BLaER1 (cell line): ENCODE measurements at regions not wholly inside any gene's neighbourhood (a gene's known extent, or its start where the extent isn't known, plus 50 kb on each side); places are given as distances from the start of the nearest gene placed in this dataset.
A peak's percentile ranks its signal among the peaks of the same experiment; 100 is the strongest.
"Not testable (repeated sequence)": the region's sequence is repeated elsewhere in the genome, so short reads cannot be mapped to it uniquely, and the experiment has no call there.

Experiments used
- H3K27ac ChIP-seq: shearing (Covaris generic); formaldehyde crosslinking; 2 replicates; pipeline ENCODE4 v1.8.1; 2022
- H3K27me3 ChIP-seq: shearing (Covaris generic); formaldehyde crosslinking; 2 replicates; pipeline ENCODE4 v1.8.1; 2022
- H3K36me3 ChIP-seq: shearing (Covaris generic); formaldehyde crosslinking; 2 replicates; pipeline ENCODE4 v1.8.1; 2022
- H3K4me1 ChIP-seq: shearing (Covaris generic); formaldehyde crosslinking; 2 replicates; pipeline ENCODE4 v1.8.1; 2022
- H3K4me2 ChIP-seq: shearing (Covaris generic); formaldehyde crosslinking; 2 replicates; pipeline ENCODE4 v1.8.1; 2022
- H3K4me3 ChIP-seq: shearing (Covaris generic); formaldehyde crosslinking; 2 replicates; pipeline ENCODE4 v1.8.1; 2022
- H3K9ac ChIP-seq: shearing (Covaris generic); formaldehyde crosslinking; 2 replicates; pipeline ENCODE4 v1.8.1; 2022
- H3K9me3 ChIP-seq: shearing (Covaris generic); formaldehyde crosslinking; 2 replicates; pipeline ENCODE4 v1.8.1; 2022
- H4K20me1 ChIP-seq: shearing (Covaris generic); formaldehyde crosslinking; 2 replicates; pipeline ENCODE4 v1.8.1; 2022
- Cebpa-rat ChIP-seq: shearing (Covaris generic); IDR thresholded peaks from 2 replicates; pipeline ENCODE4 v1.8.1; 2022

DNA sequence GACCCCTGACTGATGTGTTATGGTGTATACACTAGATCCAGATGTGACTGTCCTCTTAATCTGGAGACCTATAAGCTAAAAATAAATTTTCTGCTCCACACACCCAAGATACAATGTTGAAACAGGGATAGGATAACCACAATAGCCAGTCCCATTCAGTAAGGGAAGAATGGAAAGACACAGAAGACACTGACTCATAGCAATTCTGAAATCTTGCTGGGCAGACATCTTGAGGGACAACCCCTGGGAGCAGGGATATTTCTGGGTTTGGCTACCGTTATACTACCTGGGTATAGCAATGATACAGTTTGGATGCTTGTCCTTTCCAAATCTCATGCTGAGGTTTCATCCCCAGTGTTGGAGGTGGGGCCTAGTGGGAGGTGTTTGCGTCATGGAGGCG lies 93.9 kb downstream of the BUD13 start:
- Histone ChIP-seq H3K27ac (no peak overlapping the region), H3K27me3 (no peaks in the 10 kb centered on the region), H3K36me3 (no peaks in the 10 kb centered on the region), H3K4me3 (no peak overlapping the region), H4K20me1 (no peaks in the 10 kb centered on the region), H3K4me1 (no peaks in the 10 kb centered on the region), H3K4me2 (no peak overlapping the region), H3K9me3 (no peaks in the 10 kb centered on the region), H3K9ac (no peak overlapping the region)
- no peak for TF ChIP-seq Cebpa-rat

DNA sequence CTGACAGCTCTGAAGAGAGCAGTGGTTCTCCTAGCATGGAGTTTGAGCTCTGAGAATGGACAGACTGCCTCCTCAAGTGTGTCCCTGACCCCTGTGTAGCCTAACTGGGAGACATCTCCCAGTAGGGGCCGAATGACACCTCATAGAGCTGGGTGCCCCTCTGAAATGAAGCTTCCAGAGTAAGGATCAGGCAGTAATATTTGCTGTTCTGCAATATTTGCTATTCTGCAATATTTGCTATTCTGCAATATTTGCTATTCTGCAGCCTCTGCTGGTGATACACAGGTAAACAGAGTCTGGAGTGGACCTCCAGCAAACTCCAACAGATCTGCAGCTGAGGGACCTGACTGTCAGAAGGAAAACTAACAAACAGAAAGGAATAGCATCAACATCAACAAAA lies 105.5 kb downstream of the BUD13 start:
- not testable (repeated sequence) for H3K4me2 ChIP-seq, H3K4me1 ChIP-seq, H3K36me3 ChIP-seq, H3K27ac ChIP-seq, H4K20me1 ChIP-seq, H3K27me3 ChIP-seq, H3K4me3 ChIP-seq, H3K9ac ChIP-seq
- H3K9me3 ChIP-seq = peaks cover 38% of the 10 kb centered on the region

DNA sequence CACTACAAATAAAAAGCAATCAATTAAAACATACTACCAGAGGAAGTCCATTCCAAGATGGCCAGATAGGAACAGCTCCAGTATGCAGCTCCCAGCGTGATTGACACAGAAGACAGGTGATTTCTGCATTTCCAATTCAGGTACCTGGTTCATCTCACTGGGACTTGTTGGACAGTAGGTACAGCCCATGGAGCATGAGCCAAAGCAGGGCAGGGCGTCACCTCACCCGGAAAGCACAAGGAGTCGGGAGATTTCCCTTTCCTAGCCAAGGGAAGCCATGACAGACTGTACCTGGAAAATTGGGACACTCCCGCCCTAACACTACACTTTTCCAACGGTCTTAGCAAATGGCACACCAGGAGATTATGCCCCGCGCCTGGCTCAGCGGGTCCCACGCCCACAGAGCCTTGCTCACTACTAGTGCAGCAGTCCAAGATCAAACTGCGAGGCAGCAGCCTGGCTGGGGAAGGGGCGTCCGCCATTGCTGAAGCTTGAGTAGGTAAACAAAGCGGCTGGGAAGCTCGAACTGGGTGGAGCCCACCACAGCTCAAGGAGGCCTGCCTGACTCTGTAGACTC lies 106.0 kb downstream of the BUD13 start:
- not testable (repeated sequence) for H3K4me3 ChIP-seq, H3K27ac ChIP-seq, H3K4me2 ChIP-seq, H3K4me1 ChIP-seq, H3K36me3 ChIP-seq, H3K9ac ChIP-seq, H4K20me1 ChIP-seq, H3K27me3 ChIP-seq
- H3K9me3 ChIP-seq = peaks cover 38% of the 10 kb centered on the region

DNA sequence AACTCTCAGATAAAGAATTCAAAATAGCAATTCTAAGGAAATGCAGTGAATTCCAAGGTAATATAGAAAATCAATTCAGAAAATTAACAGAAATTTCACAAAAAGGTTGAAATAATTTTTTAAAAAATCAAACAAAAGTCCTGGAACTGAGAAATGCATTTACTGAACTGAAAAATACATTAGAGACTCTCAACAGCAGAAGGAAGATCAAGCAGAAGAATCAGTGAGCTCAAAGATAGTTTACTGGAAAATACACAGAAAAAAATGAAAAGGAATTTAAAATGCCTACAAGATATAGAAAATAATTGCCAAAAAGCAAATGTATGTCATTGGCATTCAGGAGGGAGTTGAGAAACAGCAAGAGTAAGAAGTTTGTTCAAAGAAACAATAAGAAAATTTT lies 107.3 kb downstream of the BUD13 start:
- H3K27me3 ChIP-seq = no peaks in the 10 kb centered on the region

DNA sequence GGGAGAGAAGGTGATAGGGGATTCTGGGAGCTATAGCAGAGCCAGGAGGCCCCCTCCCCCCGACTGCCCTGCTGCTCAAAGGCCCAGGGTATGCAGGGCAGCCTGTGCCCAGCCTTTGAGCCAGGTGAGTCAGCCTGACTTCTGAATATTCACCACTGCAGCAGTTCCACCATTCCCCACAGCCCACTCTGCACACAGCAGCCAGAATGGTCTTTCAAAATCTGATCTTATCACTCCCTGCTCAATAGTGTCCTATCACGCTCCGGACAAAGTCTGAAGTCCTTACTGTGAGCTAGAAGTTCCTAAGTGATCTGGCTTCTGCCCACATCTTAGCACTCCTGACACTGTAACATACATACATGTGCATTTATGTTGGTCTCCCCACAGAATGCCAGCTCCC lies 111.7 kb downstream of the BUD13 start:
- Histone ChIP-seq H3K4me2 (no peak overlapping the region), H3K27me3 (no peaks in the 10 kb centered on the region), H3K4me1 (no peaks in the 10 kb centered on the region), H3K27ac (no peak overlapping the region), H3K9me3 (peaks cover 18% of the 10 kb centered on the region), H3K9ac (no peak overlapping the region), H3K4me3 (no peak overlapping the region), H3K36me3 (no peaks in the 10 kb centered on the region), H4K20me1 (no peaks in the 10 kb centered on the region)
- no peak for TF ChIP-seq Cebpa-rat

More for the DNA sequence above, 107.3 kb downstream of the BUD13 start:
- H3K4me1 ChIP-seq = no peaks in the 10 kb centered on the region
- H4K20me1 ChIP-seq = no peaks in the 10 kb centered on the region
- H3K4me3 ChIP-seq = no peak overlapping the region
- no peak overlapping the region for H3K27ac ChIP-seq
- no peak overlapping the region for H3K4me2 ChIP-seq
- peaks cover 38% of the 10 kb centered on the region for H3K9me3 ChIP-seq
- H3K36me3 ChIP-seq = no peaks in the 10 kb centered on the region
- no peak overlapping the region for H3K9ac ChIP-seq
- TF ChIP-seq Cebpa-rat = no peak

DNA sequence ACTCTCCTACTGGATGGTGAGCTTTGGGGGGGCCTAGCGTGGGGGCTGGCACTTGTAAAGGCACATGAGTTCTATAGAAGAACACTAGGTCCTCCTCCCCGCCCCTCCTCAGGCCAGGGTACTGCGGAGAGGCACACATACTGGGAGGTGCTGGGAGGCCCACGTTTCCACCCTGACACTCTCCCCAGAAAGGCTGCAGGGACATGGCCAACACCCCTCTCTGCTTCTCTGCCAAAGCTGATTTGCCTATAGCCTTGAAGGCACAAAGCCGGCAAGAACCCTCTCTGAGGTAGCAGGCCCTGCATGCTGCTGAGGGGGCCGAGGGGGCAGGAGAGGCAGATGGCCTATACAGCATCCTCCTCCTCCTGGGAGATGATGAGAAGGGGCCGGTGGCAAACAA lies 112.8 kb downstream of the BUD13 start:
- no peaks in the 10 kb centered on the region for H4K20me1 ChIP-seq
- H3K9me3 ChIP-seq = peaks cover 12% of the 10 kb centered on the region
- H3K4me2 ChIP-seq = no peak overlapping the region
- no peak overlapping the region for H3K27ac ChIP-seq
- no peak overlapping the region for H3K4me3 ChIP-seq
- TF ChIP-seq Cebpa-rat = no peak
- no peak overlapping the region for H3K9ac ChIP-seq
- no peaks in the 10 kb centered on the region for H3K36me3 ChIP-seq
- no peaks in the 10 kb centered on the region for H3K4me1 ChIP-seq
- H3K27me3 ChIP-seq = no peaks in the 10 kb centered on the region

DNA sequence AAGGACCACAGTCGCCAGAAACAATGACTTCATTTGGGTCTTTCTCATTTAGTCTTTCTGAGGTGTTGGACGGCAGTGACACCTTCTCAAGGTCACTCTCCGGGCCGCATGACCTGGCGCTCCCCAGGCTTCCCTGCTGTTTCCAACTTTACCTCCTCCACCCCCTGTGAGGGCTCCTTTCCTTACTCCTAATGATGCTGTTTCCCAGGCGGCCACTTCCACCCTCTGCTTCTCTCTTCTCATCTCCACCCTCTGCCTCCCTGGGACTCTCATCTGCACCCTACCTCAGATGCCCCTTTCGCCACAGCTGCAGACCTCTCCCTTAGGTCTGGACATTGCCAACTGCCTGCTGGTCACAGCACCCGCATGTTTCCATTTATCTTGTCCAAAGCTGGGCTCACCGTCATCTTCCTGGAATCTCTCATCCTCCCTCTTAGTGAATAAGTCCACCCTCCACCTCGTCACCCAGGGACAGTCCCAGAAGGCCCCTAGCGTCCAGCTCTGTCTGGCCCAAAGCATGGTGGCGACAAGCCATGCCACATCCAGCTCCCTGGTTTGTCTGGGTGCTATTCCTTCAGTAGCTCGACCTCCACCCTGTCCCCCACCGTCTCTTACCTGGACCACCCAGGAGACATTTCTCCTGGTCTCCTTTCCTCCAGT lies 113.8 kb downstream of the BUD13 start:
- no peaks in the 10 kb centered on the region for H4K20me1 ChIP-seq
- TF ChIP-seq Cebpa-rat = no peak
- H3K9ac ChIP-seq = no peak overlapping the region
- H3K4me1 ChIP-seq = no peaks in the 10 kb centered on the region
- no peak overlapping the region for H3K27ac ChIP-seq
- H3K27me3 ChIP-seq = no peaks in the 10 kb centered on the region
- H3K9me3 ChIP-seq = peaks cover 8% of the 10 kb centered on the region; the same call in 1 of the 2 replicates
- H3K4me2 ChIP-seq = no peak overlapping the region
- H3K4me3 ChIP-seq = no peak overlapping the region
- H3K36me3 ChIP-seq = no peaks in the 10 kb centered on the region

DNA sequence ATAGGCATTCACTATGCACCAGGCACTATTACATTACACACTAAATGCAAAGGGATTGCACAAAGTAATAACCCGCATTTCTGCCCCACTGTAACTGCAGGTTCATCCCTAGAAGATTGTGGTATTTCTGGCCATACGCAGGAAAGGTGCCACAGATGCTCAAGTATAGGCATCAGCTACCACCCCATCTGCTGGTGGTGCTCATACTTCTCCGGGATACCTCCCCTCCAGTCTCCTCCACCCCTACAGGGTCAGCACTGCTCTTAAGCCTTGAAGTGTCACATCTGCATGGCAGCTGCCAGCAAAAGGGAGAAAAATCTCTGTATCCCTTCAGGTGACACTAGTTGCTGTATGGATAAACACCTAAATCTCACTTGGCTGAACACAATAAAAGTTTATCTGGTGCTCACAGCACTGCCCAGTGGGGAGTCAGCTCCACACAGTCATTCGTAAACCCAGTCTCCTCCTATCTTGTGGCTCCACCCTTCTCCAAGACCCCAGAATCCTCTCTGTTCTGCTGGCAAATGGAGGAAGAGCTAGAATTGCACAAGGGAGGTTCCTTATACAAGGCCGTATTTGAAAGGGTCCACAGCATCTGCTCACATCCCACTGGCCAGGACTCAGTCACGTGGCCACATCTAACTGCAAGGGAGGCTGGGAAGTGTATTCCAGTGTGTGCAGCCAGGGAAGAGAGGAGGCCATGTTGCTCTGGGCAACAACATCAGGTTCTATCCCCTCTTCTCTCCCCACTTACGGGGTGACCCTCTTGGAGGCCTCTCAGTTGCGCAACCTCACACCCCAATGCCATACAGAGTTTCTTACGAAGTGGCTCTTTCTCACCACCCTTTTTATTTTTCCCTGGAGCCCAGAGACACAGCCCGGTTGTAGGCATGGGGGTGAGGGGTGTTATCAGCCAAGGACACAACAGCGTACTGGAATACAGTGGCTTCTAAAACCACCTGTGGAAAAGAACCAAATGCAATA lies 114.7 kb downstream of the BUD13 start:
- H3K36me3 ChIP-seq = no peaks in the 10 kb centered on the region
- no peak overlapping the region for H3K4me3 ChIP-seq
- 0 out of 2 replicates have a peak, but pooled peaks have one; percentile 47 for TF ChIP-seq Cebpa-rat

DNA sequence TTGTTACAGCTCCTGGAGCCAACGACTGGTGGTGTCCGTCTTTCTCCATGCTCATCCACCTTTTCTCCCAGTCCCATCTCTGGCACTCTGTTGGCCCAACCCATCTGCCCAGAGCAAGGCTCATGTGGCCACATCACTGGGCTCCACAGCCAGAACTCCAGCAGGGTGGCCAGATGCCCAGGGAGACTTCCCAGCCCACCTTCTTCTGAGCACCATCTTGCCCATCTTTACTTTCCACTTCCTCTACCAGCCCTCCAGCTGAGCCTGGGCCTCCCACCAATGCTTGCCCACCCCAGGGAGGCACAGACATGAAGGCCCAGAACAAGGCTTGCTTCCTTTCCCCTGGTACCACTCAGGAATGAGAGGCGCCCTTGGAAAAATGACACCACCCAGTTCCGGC lies 116.8 kb downstream of the BUD13 start:
- TF ChIP-seq Cebpa-rat = no peak
- peaks cover 8% of the 10 kb centered on the region; the same call in 1 of the 2 replicates for H3K9me3 ChIP-seq
- H3K36me3 ChIP-seq = no peaks in the 10 kb centered on the region
- H3K9ac ChIP-seq = no peak overlapping the region
- H3K27ac ChIP-seq = no peak overlapping the region
- H3K27me3 ChIP-seq = no peaks in the 10 kb centered on the region
- no peak overlapping the region for H3K4me2 ChIP-seq
- no peaks in the 10 kb centered on the region for H4K20me1 ChIP-seq
- H3K4me3 ChIP-seq = no peak overlapping the region
- no peaks in the 10 kb centered on the region for H3K4me1 ChIP-seq

More for the DNA sequence above, 114.7 kb downstream of the BUD13 start:
- no peaks in the 10 kb centered on the region for H4K20me1 ChIP-seq
- H3K4me1 ChIP-seq = no peaks in the 10 kb centered on the region
- H3K9ac ChIP-seq = no peak overlapping the region
- H3K27ac ChIP-seq = no peak overlapping the region
- H3K9me3 ChIP-seq = peaks cover 8% of the 10 kb centered on the region; the same call in 1 of the 2 replicates
- no peaks in the 10 kb centered on the region for H3K27me3 ChIP-seq
- H3K4me2 ChIP-seq = no peak overlapping the region

DNA sequence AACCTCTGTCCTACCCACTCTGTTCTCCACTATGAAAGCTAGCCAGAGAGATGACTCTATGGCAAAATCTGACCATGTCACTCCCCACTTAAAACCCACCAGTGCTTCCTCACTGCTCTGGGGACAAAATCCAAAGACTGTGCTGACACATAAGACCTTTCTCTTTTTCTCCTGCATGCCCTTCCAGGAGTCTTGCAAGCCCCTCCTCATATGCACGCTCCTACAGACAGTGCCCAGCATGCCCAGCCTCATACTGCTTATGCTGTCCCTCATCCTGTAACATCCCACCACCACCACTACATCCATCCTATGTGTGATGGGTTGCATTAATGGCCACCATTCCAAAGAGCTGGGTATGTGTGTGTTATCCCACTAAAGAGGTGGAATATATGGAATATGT lies 118.3 kb downstream of the BUD13 start:
- H3K4me2 ChIP-seq = no peak overlapping the region
- no peaks in the 10 kb centered on the region for H4K20me1 ChIP-seq
- no peaks in the 10 kb centered on the region for H3K4me1 ChIP-seq
- H3K4me3 ChIP-seq = no peak overlapping the region
- H3K9me3 ChIP-seq = peaks cover 8% of the 10 kb centered on the region; the same call in 1 of the 2 replicates
- H3K27me3 ChIP-seq = no peaks in the 10 kb centered on the region
- TF ChIP-seq Cebpa-rat = no peak
- H3K27ac ChIP-seq = no peak overlapping the region
- H3K36me3 ChIP-seq = no peaks in the 10 kb centered on the region
- no peak overlapping the region for H3K9ac ChIP-seq
